HG03045 (cell line): ENCODE measurements at regions not wholly inside any gene's neighbourhood (a gene's known extent, or its start where the extent isn't known, plus 50 kb on each side); places are given as distances from the start of the nearest gene placed in this dataset.
"Not testable (repeated sequence)": the region's sequence is repeated elsewhere in the genome, so short reads cannot be mapped to it uniquely, and the experiment has no call there.

Source experiments
- ATAC-seq: cut with Tn5 transposase; IDR thresholded peaks from one replicate; pipeline ENCODE4 v1.9.1; 2021; ENCODE audit warnings: mild to moderate bottlenecking, moderate library complexity; ENCODE audit not compliant: unreplicated experiment

DNA sequence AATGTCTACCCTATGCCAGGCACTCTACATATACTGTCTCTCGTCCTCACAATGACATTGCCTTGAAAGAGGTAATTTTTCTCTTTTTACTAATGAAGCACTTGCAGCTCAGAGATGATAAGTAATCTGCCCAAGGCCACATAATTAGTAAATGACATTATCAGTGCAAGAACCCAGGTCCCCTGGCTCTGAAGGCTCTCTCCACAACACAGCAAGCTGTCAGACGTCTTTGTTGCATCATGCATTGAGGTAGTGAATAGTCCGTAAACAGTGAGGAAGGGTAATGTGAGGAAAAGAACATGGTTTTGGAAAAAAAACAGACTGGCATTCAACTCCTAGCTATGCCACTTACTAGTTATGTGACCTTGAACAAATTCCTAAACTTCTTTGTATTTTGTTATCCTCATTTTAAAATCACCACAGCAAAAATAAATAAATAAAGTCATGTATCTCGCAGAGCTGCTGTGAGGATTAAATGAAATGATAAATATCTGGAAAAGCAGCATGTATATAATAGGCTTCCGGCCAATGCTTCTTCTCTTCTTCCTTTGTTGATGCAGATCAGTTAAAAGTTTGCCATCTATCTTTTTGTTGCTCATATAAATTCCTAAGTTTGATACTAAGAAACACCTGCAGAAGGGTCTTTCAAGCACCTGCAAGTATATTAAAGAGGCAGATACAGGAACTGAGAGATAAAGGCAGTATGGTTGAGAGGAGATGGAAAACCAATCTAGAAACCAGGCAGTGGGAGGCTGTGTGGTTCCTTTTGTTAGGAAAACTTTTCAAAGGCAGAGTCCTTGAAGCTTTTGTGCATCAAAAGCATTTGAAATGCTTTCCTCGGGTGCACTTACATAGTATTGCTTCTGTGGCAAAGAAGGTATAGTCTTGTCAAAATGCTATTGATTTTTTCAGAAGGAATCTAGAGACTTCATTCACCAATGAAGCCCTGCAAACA lies 82.8 kb downstream of the BTG1 start:
- ATAC-seq = no peak

DNA sequence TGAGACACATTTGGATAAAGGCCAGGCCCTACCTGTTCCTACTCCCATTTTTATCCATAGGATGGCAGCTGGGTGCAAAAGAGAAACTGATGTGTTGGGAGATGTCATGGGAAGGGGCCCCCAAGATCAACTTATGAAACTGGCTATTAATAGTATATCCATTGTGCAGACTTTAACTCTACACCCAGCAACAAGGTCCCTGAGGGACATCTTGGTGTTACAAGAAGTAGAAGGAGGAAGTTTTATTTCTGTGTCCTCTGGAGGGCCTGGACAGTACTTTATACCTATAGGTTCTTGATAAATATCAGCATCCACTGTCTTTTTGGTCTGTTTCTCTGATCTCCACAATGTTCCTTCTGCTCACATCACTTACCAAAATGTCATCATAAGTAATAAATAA lies 84.6 kb downstream of the BTG1 start:
- ATAC-seq = no peak

DNA sequence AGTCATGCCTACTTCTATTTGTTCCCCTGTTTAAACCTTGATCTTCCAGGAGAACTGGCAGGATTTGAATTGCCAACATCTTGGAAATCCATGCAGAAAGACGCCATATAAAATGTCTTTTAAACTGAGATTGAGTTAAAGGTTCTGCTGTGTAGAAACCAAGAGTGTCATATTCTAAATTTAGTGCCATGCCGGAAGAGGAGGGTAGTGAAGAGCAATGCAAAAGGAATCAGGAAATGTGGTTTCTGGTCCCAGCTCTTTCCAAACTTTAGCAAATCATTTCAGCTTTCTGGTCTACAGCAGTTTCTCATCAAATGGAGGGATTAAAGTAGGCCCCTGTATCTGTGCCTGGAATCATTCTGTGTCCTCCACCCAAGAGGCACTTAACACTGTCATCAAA lies 85.7 kb downstream of the BTG1 start:
- no peak for ATAC-seq

DNA sequence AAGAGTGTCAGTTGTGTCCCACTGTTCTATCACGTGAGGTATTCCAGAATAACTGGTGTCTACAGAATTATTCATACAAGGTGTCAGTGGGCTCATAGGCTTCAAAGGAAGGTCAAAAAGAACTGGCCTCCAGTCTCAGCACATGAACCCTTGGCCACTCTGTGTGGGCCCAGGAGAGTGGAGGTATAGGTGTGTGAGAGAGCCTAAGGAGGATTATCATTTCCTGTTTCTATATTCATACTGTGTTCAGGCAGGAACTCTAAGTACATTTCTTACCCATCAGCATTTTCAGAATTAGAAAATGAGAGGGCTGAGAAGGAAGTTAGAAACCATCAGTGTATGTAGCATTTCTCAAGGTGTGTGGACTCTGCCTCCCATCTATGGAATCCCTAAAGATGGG lies 87.0 kb downstream of the BTG1 start:
- ATAC-seq = no peak

DNA sequence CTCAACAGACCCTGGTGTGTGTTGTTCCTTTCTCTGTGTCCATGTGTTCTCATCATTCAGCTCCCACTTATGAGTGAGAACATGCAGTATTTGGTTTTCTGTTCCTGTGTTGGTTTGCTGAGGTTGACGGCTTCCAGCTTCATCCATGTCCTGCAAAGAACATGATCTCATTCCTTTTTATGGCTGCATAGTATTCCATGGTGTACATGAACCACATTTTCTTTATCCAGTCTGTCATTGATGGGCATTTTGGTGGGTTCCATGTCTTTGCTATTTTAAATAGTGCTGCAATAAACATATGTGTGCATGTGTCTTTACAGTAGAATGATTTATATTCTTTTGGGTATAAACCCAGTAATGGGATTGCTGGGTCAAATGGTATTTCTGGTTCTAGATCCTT lies 88.9 kb downstream of the BTG1 start:
- not testable (repeated sequence) for ATAC-seq

DNA sequence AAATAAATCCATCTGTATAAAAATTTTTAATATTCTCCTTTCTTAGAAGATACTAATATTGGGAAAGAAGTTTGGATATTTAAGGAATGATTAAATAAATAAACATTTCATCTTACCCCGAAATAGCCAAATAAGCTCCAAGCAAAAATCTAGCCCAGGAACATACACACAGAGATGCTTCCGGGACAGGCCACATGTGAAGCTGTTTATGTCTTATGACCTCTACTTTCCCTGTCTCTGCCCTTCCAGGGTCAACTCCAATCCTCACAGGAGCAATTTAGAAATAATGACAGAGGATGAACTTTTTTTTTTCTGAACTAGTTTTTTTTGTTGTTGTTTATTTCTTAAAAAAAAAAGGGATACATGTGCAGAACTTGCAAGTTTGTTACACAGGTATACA lies 89.4 kb downstream of the BTG1 start:
- no peak for ATAC-seq

DNA sequence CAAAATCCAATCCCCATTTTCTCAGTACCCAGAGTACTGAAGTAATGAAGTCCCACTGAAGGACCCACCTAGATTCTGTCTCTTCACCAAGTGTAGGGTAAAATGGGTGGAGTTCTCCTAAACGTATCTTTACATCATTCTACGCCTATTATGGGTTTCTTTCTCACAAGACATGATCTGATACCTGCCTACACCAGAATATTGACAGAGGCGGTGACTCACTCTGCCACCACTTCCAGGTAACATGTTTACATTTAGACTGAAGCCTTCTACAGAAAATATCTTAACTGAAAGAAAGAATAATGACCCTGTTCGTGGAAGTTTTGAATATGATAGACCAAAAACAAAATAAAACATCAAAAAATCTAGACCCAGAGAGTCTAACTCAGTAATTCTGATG lies 89.8 kb downstream of the BTG1 start:
- no peak for ATAC-seq

DNA sequence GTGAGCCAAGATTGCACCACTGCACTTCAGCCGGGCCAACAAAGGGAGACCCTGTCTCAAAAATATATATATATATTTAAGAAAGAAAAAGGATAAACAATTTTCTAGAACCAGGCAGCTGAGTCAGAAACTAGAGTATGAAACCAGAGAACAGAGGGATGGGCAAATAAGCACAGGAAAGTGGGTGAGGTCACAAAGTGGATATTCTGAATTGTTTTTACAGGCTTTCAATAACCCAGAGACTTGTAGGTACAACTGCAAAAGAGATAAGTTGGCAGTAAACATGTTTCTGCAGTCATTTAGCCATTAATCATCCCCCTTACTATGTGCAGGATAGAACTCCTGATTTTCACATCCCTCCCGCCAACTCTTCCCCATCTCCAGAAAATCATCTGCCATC lies 94.2 kb downstream of the BTG1 start:
- no peak for ATAC-seq

DNA sequence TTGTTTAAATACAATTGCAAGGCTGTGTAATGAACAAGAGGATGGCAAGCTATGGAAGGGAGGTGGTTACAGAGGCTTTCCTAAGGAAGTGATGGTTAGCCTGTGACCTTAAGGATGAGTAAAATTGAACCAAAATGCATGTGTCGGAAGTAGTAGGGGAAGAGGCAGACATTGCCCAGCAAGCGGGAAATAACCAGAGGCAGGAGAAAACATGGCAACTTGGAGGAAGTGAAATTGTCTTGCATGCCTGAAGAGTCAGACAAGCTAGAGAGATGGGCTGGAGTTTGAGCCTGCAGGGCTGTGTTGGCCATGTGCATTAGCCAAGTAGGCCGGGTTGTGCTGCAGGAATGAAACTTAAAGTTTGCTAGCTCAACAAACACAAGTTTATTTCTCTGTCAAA lies 96.2 kb downstream of the BTG1 start:
- peak; percentile 58 for ATAC-seq

DNA sequence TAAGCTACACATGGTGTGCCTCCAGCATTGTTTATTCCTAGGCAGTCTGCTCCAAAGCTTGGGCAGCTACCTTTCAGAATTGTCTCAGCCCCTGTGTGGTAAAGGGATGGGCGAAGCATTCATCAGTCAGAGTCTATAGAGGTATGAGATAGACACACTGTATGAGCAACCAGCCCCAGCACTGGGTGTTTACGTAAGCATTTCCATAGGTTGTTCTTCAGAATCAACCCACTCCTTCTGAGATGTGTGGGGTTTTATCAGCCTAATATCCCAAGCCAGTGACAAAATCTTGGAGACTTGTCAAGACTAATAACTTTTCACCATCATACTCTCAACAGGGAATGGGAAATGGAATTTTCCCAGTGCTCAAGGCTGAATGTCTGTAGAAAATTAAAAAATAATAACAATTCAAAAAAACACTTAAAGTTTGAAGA lies 98.2 kb downstream of the BTG1 start:
- no peak for ATAC-seq

DNA sequence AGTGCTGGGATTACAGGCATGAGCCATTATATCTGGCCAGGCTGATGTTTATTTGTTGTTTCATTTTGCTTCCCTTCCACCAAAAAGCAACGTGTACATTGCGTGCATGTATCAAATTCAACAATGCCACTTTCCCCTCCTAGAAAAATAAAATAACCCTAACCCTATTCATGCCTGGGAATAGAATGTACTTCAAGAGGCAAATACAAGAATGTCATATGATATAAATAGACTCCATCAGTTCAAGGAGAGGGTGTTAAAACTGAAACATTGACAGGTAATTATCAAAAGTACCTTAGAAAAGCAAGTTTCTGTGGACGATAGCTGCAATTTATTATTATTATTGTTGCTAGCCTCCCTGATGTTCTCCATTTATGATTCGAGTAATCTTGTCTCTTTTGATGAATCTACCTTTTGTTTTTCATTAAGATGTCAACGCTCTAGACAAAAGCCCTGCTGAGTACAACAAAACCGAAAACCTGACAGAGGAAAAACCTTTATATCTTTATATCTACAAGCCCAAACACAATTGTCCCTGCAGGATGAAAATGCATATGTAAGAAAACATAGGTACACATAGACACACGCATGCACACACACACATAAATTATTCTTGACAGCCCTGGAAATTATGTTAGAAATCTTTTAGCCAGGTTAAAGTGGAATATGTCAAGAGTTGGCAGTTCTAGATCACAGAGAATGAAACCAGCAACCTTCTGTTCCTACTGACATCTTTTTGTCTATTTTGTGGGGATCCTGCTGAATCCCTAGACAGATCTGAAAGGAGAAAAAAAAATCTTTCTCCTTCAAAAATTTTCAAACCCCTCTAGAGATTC lies 98.9 kb downstream of the BTG1 start:
- no peak for ATAC-seq

DNA sequence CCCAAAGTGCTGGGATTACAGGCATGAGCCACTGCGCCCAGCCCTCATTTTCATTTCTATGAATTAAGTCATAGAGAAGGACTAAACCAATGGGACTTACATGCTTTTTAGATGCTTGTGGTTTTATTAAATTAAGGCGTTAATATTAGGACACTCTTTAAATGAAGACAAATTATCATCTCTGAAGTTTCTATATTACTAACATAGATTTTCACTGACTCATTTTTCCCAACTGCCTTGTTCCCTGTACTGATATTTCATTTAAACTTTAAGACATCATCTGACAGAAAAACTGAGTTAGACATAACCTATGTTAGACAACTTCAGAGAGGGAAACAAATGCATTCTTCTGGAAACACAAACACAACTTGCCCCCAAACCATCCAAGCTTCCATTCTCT lies 99.8 kb downstream of the BTG1 start:
- ATAC-seq = no peak

DNA sequence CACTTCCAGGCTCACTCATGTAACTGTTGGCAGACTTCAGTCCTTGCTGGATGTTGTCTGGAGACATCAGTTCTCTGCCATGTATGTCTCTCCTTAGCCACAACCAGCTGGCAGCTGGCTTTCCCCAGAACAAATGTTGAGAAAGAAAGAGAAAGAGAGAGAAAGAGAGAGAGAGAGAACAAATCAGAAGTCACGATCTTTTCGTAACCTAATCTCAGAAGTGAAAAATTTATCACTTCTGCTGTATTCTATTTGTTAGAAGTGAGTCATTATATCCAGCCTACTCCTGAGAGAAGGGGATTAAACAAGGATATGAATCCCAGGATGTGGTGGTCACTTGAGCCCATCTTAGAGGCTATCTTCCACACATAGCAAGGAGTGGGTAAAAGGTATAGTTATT lies 101.2 kb downstream of the BTG1 start:
- no peak for ATAC-seq

DNA sequence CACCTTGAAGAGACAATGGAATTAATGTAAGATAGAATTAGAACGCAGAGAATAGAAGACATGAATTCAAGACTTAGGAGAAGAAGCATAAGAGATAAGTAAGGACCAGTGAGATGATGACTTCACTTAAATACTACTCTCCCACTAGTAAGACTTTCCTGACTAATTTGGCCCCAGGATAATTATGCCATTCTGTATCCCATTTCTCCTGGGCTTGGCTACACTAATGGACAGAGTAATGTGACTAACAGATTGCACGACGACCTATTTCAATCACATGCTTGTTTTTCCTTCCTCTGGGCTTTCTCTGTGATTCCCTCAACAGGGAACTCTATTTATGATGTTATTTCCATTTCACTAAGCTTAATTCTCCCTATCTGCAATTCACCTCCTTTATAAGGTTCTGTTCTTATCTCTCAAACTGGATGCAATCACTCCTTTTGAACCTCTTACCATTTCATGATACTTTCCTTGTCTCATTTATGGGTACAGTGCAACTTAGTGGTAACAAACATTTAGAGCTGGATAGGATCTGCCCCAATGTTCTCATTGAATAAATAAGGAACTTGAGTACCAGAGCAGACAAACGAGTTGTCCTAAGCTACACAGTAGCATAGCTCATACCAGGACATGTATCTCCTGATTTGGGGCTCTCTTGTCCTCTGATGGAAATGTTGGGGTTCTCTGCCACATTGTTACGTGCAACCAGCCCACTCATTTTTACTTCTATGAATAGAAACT lies 102.7 kb downstream of the BTG1 start:
- no peak for ATAC-seq

DNA sequence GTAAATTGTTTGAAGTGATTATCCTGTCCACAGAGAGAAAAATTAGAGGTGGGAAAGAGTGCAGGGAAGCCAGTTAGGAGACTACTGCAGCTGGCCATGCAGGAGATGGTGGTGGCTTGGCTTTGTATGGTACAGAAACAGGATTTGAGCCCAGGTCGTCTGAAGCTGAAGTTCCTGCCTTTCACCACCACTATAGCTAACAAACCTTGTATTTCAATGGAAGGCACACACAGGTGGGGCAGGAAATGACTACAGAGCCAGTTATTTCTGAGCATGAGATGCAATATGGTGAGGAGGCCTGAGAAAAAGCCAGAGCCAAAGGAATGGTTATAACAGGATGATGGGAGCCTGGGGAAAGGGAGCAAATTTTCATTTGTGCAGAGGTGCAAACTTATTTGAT lies 103.9 kb downstream of the BTG1 start:
- no peak for ATAC-seq

DNA sequence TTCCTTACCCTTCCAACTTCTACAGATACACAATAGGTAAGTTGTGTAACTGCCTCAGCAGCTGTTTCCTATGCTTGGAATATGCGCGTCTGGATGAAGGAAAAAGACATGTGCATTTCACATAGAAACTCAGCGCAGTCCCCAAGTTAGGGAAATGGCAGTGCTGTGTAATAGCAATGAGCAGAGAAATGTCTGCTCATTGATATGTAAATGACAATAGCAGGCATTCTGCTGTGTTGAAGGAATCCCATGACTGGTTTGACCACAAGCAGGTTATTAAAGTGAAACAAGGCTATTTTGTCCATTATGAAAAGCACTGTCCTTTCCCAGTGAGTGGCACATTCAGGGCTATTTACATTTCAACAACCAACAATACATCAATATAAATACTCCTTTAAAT lies 106.6 kb downstream of the BTG1 start:
- no peak for ATAC-seq

DNA sequence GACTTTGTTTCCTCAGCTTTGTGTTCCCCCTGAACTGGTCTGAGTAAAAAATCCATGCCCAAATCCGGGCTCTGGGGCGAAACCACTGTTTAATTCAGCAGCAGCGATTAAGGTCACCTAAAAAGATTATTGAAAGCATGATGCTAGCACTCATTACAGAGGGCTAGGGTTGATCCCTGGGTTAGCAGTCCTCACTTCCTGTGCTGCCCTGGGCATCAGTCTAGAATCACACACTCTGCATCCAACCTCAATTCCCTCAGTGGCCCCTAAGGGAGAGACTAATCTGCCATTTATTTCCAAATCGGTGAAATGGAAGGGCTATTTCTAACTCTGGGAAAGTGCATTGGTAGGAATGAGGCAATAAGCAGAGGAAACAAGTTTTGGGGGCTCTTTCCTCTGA lies 107.2 kb downstream of the BTG1 start:
- ATAC-seq = no peak

DNA sequence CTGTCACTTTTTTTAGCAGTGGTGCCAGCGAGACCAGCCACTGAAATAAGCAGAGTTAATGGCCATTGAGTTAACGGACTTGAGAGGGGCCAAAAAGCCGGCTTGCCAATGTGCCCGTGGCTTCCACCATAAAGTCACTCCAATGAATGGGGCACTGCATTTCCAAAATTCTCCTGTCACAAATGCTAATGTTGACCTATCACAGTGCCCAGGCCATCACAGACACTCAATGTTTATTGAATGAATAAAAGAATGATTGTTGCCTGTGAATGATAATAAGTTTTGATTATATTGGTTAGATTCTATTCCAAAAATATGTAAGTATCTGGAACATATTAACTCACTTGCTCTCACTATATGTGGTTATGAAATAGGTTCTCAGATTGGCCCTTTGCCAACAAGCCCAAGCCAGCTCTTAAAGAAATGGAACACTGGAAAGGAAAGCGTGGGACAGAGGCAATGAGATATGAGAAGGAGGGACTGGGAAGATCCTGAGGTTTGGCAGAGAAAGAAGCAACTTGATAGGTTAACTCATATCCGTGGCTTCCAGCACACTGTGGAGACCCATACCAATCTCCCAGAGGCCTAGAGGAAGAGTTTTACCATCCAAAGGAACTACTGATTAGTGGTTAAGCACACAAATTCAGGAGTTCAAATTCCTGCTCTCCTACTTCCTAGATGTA lies 108.7 kb downstream of the BTG1 start:
- no peak for ATAC-seq

DNA sequence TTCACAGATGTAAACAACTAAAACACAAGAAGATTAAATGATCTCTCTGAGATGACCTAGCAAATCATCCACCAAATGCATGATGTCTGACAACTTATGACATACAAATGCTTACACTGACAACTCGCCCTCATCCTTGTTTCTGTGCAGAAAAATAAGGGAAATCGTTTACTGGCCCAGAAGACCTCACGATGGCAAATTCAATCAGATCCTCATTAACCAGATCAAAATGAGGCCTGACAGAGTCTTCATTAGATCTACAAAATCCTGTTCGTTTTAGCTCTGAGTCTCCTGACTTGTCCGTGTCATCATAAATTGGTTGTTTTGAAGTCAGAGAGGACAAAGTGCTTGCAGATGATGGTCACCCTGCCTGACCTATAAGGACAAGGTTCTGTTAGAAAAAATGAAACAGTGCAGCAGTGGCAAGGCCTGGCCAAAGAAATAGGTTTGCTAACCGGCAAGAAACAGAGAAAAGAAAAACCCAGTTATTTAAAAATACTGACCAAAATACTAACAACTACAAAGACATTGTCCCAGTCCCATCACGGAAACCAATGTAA lies 109.5 kb downstream of the BTG1 start:
- ATAC-seq = no peak

DNA sequence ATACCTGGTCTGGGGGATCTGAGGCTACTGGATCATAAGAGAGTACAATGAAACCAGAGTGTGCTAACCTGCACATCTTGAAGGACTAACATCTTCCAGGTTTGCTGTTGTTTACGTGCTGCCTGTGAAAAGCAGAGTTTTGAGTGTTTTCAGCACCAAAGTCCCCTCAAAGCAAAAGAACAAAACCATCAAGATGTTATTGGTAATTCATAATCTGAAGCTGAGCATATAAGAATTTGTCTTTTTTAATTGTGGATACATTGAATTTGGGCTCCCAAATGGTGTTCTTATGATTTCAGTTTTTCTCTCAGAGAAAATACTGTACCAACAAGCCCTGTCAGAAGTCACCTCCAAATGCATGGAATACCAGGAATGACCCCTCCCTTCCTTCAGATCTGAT lies 110.2 kb downstream of the BTG1 start:
- peak; percentile 11 for ATAC-seq
